H9 (cell line): ENCODE measurements at regions not wholly inside any gene's neighbourhood (a gene's known extent, or its start where the extent isn't known, plus 50 kb on each side); places are given as distances from the start of the nearest gene placed in this dataset.

Source experiments
- DNase-seq: peaks from one replicate; pipeline ENCODE4 v3.0.0-alpha.2; 2017
- H2AFZ ChIP-seq: one replicate; pipeline ENCODE4 v1.6.1; 2013; ENCODE audit warnings: mild to moderate bottlenecking, low read length, control low read depth, moderate library complexity
- H2AK5ac ChIP-seq: 2 replicates; pipeline ENCODE4 v1.6.1; 2013; ENCODE audit warnings: low read length, control low read depth, mixed read lengths; ENCODE audit not compliant: insufficient read length
- H2BK120ac ChIP-seq: one replicate; pipeline ENCODE4 v1.6.1; 2013; ENCODE audit warnings: low read depth, mild to moderate bottlenecking, low read length, control low read depth, inconsistent platforms; ENCODE audit not compliant: poor library complexity, severe bottlenecking
- H2BK12ac ChIP-seq: 2 replicates; pipeline ENCODE4 v1.6.1; 2013; ENCODE audit warnings: low read length, control low read depth, mixed read lengths, low read depth; ENCODE audit not compliant: insufficient read length
- H2BK15ac ChIP-seq: 2 replicates; pipeline ENCODE4 v1.6.1; 2013; ENCODE audit warnings: low read depth, low read length, control low read depth
- H2BK20ac ChIP-seq: one replicate; pipeline ENCODE4 v1.6.1; 2013; ENCODE audit warnings: low read depth, mild to moderate bottlenecking, low read length, control low read depth, inconsistent platforms; ENCODE audit not compliant: poor library complexity, severe bottlenecking
- H2BK5ac ChIP-seq: 2 replicates; pipeline ENCODE4 v1.6.1; 2013; ENCODE audit warnings: low read length, control low read depth, mixed read lengths; ENCODE audit not compliant: insufficient read length
- H3K14ac ChIP-seq: 2 replicates; pipeline ENCODE4 v1.6.1; 2013; ENCODE audit warnings: low read length, control low read depth; ENCODE audit not compliant: insufficient read depth
- H3K18ac ChIP-seq: 2 replicates; pipeline ENCODE4 v1.6.1; 2013; ENCODE audit warnings: low read depth, mild to moderate bottlenecking, mixed read lengths, low read length, control low read depth; ENCODE audit not compliant: insufficient read length
- H3K23ac ChIP-seq: 2 replicates; pipeline ENCODE4 v1.6.1; 2013; ENCODE audit warnings: low read length, control low read depth, mixed read lengths, low read depth; ENCODE audit not compliant: insufficient read length
- H3K23me2 ChIP-seq: 2 replicates; pipeline ENCODE4 v1.6.1; 2013; ENCODE audit warnings: low read depth, mild to moderate bottlenecking, mixed read lengths, low read length, control low read depth; ENCODE audit not compliant: insufficient read length, poor library complexity, severe bottlenecking
- H3K27ac ChIP-seq: 2 replicates; pipeline ENCODE4 v1.5.1; 2013; ENCODE audit warnings: low read length, control low read depth, mixed read lengths, low read depth; ENCODE audit not compliant: insufficient read length
- H3K27me3 ChIP-seq: 2 replicates; pipeline ENCODE4 v1.6.1; 2013; ENCODE audit warnings: low read length, control low read depth, inconsistent platforms; ENCODE audit not compliant: insufficient read depth
- H3K4ac ChIP-seq: 2 replicates; pipeline ENCODE4 v1.6.1; 2013; ENCODE audit warnings: low read depth, mild to moderate bottlenecking, control low read depth, inconsistent platforms, low read length, moderate library complexity
- H3K4me1 ChIP-seq: 2 replicates; pipeline ENCODE4 v1.6.1; 2013; ENCODE audit warnings: low read length, control low read depth, inconsistent platforms; ENCODE audit not compliant: insufficient read depth
- H3K4me2 ChIP-seq: 2 replicates; pipeline ENCODE4 v1.6.1; 2013; ENCODE audit warnings: low read length, control low read depth, mixed read lengths; ENCODE audit not compliant: insufficient read length, insufficient read depth
- H3K56ac ChIP-seq: 2 replicates; pipeline ENCODE4 v1.6.1; 2013; ENCODE audit warnings: low read depth, mild to moderate bottlenecking, mixed read lengths, low read length, control low read depth; ENCODE audit not compliant: insufficient read length
- H3K79me1 ChIP-seq: 2 replicates; pipeline ENCODE4 v1.6.1; 2013; ENCODE audit warnings: low read depth, mild to moderate bottlenecking, moderate library complexity, low read length, control low read depth, inconsistent platforms; ENCODE audit not compliant: insufficient read depth, poor library complexity, severe bottlenecking
- H3K79me2 ChIP-seq: 2 replicates; pipeline ENCODE4 v1.6.1; 2013; ENCODE audit warnings: low read length, control low read depth, inconsistent platforms; ENCODE audit not compliant: insufficient read depth
- H3K9ac ChIP-seq: 2 replicates; pipeline ENCODE4 v1.6.1; 2013; ENCODE audit warnings: low read length, control low read depth, mixed read lengths; ENCODE audit not compliant: insufficient read length; ENCODE audit errors: extremely low read depth
- H3K9me3 ChIP-seq: one replicate; pipeline ENCODE4 v1.6.1; 2013; ENCODE audit warnings: low read depth, low read length, inconsistent platforms; ENCODE audit not compliant: control insufficient read depth
- H3T11ph ChIP-seq: one replicate; pipeline ENCODE4 v1.6.1; 2013; ENCODE audit warnings: mild to moderate bottlenecking, low read length, control low read depth, inconsistent platforms
- H4K20me1 ChIP-seq: one replicate; pipeline ENCODE4 v1.6.1; 2013; ENCODE audit not compliant: control insufficient read depth, insufficient read length, insufficient read depth
- H4K5ac ChIP-seq: 2 replicates; pipeline ENCODE4 v1.6.1; 2013; ENCODE audit warnings: low read depth, mild to moderate bottlenecking, mixed read lengths, low read length, control low read depth; ENCODE audit not compliant: insufficient read length
- H4K8ac ChIP-seq: replicated peaks from 2 replicates; pipeline ENCODE4 v1.6.1; 2013; ENCODE audit warnings: low read length, control low read depth, mixed read lengths, low read depth; ENCODE audit not compliant: insufficient read length
- H4K91ac ChIP-seq: 2 replicates; pipeline ENCODE4 v1.6.1; 2013; ENCODE audit warnings: low read depth, mild to moderate bottlenecking, moderate library complexity, mixed read lengths, low read length, control low read depth; ENCODE audit not compliant: insufficient read length
- H3K27ac Mint-ChIP-seq, 3 experiments: 2 replicates in 2 of 3; 3 replicates in 1 of 3; pipeline ENCODE4 v1.8.0; 2020 to 2021; ENCODE audit warnings: mixed read lengths in 3 of 3, mild to moderate bottlenecking in 1 of 3, moderate library complexity in 1 of 3
- H3K27me3 Mint-ChIP-seq: 2 replicates; pipeline ENCODE4 v1.8.0; 2021; ENCODE audit warnings: low read depth, mild to moderate bottlenecking, moderate library complexity, mixed read lengths
- H3K36me3 Mint-ChIP-seq, 3 experiments: 2 replicates in 2 of 3; 3 replicates in 1 of 3; pipeline ENCODE4 v1.8.0; 2020 to 2021; ENCODE audit warnings: low read depth in 3 of 3, mixed read lengths in 3 of 3; ENCODE audit not compliant: insufficient read depth in 1 of 3
- H3K4me1 Mint-ChIP-seq, 2 experiments: 2 replicates each; pipeline ENCODE4 v1.8.0; 2020; ENCODE audit warnings: mixed read lengths in 2 of 2
- H3K4me3 Mint-ChIP-seq, 2 experiments: 2 replicates in 1 of 2; 3 replicates in 1 of 2; pipeline ENCODE4 v1.8.0; 2020 to 2021; ENCODE audit warnings: mild to moderate bottlenecking in 2 of 2, mixed read lengths in 2 of 2, moderate library complexity in 1 of 2
- H3K9me3 Mint-ChIP-seq, 2 experiments: 2 replicates in 1 of 2; 3 replicates in 1 of 2; pipeline ENCODE4 v1.8.0; 2020; ENCODE audit warnings: mild to moderate bottlenecking in 2 of 2, mixed read lengths in 2 of 2, moderate library complexity in 1 of 2
- CTCF ChIP-seq: fragments of 200-600 bp; sonication (generic); conservative IDR thresholded peaks from 3 replicates; pipeline ENCODE4 v1.8.0; 2021; ENCODE audit warnings: antibody characterized with exemption, mild to moderate bottlenecking
- WGBS: extraction: QIAGEN DNeasy Blood & Tissue Kit; methylation state at CpG from one replicate; pipeline ENCODE4 v1.1.7; 2013; ENCODE audit warnings: missing lambda C conversion rate, low lambda C conversion rate, mixed read lengths; ENCODE audit not compliant: insufficient read length; ENCODE audit errors: extremely low coverage; 5-methylcytosine and 5-hydroxymethylcytosine counted together

- H4K20me1 ChIP-seq: no peaks in the 10 kb centered on the region
- no peaks in the 10 kb centered on the region for H3K27me3 Mint-ChIP-seq
- H2BK20ac ChIP-seq: no peak overlapping the region
- H3K14ac ChIP-seq: no peak overlapping the region
- H3K4me2 ChIP-seq: no peak overlapping the region
- peaks cover 7 to 8% of the 10 kb centered on the region in 2 experiments for H3K9me3 Mint-ChIP-seq
- no peak overlapping the region for H3K27ac ChIP-seq
- H3K27me3 ChIP-seq: no peaks in the 10 kb centered on the region
- H3K18ac ChIP-seq: no peak overlapping the region
- H3K79me2 ChIP-seq: no peaks in the 10 kb centered on the region
- H3K27ac Mint-ChIP-seq: no peak overlapping the region; a peak in 2 of 7 replicates
- peaks cover 1 to 7% (median 1%) of the 10 kb centered on the region in 3 experiments; a peak in 3 of 7 replicates for H3K36me3 Mint-ChIP-seq
- no peak overlapping the region for H2BK12ac ChIP-seq
- no peak for TF ChIP-seq CTCF
- H3K23ac ChIP-seq: no peak overlapping the region
- no peak overlapping the region for H2BK5ac ChIP-seq
- no peak overlapping the region for H2AK5ac ChIP-seq
- no peak overlapping the region for H2BK15ac ChIP-seq
- no peaks in the 10 kb centered on the region for H3K23me2 ChIP-seq
- H2AFZ ChIP-seq: no peak overlapping the region
- H3K4me1 Mint-ChIP-seq: peaks cover 31 to 41% of the 10 kb centered on the region in 2 experiments
- H4K91ac ChIP-seq: no peak overlapping the region
- no peak for DNase-seq
- no peak overlapping the region for H2BK120ac ChIP-seq
- no peak overlapping the region for H3K56ac ChIP-seq
- H3K79me1 ChIP-seq: no peaks in the 10 kb centered on the region
- no peak overlapping the region for H3K4ac ChIP-seq
- H3K9me3 ChIP-seq: peaks cover 2% of the 10 kb centered on the region
- no CpG with 5 or more reads among the region's 1 CpG for whole genome bisulfite sequencing
- H3K4me3 Mint-ChIP-seq: no peak overlapping the region
- no peak overlapping the region for H4K8ac ChIP-seq
- no peak overlapping the region for H3T11ph ChIP-seq
- no peak overlapping the region for H4K5ac ChIP-seq
- H3K4me1 ChIP-seq: peaks cover 5% of the 10 kb centered on the region
- no peak overlapping the region for H3K9ac ChIP-seq
These were observed 439.4 kb downstream of the RAPGEF2 start for GRCh38 chr4:159542296-159542695.
